Body of pancreas (tissue), 4 donors: ENCODE measurements at regions not wholly inside any gene's neighbourhood (a gene's known extent, or its start where the extent isn't known, plus 50 kb on each side); places are given as distances from the start of the nearest gene placed in this dataset.

Source experiments
- POLR2A ChIP-seq, 3 donors: fragments of 450-650 bp; IDR thresholded peaks; one replicate each; pipeline ENCODE4 v1.6.1; 2016; ENCODE audit warnings: antibody characterized with exemption in 3 of 3, mild to moderate bottlenecking in 2 of 3
- TF ChIP-seq, protein P1 (sequence below), 7 experiments: fragments of 450-650 bp in 4 of 7; fragments of 200-600 bp in 3 of 7; sonication (generic) in 3 of 7; IDR thresholded peaks; one replicate each; pipeline ENCODE4 v1.5.1; 2016 to 2019; ENCODE audit warnings: antibody characterized with exemption in 7 of 7

DNA sequence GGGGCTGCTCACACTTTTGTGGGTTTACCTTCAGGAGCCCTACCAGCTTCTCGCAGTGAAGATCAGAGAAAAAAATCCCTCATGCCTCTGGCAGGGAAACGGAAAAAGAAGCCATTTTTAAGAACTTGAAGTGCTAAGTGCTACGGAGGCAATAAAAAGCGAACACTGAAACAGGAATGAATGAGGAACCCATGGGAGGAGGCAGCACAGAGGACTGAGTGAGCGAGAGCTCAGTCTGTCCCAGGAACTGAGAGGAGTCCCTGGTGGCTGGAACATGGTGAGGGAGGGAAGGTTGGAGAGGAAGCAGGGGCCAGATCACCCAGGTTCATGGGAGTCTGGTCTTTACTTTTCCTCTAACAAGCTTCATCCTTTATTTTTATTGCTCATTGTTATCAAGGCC lies 228.1 kb upstream of the PROK2 start:
- TF ChIP-seq POLR2A (IDR thresholded peaks at IDR 0.05), result no peak
- TF ChIP-seq, protein P1, sequence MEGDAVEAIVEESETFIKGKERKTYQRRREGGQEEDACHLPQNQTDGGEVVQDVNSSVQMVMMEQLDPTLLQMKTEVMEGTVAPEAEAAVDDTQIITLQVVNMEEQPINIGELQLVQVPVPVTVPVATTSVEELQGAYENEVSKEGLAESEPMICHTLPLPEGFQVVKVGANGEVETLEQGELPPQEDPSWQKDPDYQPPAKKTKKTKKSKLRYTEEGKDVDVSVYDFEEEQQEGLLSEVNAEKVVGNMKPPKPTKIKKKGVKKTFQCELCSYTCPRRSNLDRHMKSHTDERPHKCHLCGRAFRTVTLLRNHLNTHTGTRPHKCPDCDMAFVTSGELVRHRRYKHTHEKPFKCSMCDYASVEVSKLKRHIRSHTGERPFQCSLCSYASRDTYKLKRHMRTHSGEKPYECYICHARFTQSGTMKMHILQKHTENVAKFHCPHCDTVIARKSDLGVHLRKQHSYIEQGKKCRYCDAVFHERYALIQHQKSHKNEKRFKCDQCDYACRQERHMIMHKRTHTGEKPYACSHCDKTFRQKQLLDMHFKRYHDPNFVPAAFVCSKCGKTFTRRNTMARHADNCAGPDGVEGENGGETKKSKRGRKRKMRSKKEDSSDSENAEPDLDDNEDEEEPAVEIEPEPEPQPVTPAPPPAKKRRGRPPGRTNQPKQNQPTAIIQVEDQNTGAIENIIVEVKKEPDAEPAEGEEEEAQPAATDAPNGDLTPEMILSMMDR (IDR thresholded peaks at IDR 0.05), result no peak
